Subcutaneous abdominal adipose tissue (tissue), 5 donors: ENCODE measurements at regions not wholly inside any gene's neighbourhood (a gene's known extent, or its start where the extent isn't known, plus 50 kb on each side); places are given as distances from the start of the nearest gene placed in this dataset.
A peak's percentile ranks its signal among the peaks of the same experiment; 100 is the strongest.

ENCODE experiments used
- H3K27ac ChIP-seq: one replicate; pipeline ENCODE4 v1.7.0; 2013; ENCODE audit warnings: low read depth, mild to moderate bottlenecking, inconsistent platforms, low read length, moderate library complexity
- H3K27me3 ChIP-seq, 5 donors: one replicate each; pipeline ENCODE4 v1.7.0; 2013; ENCODE audit warnings: low read length in 5 of 5, inconsistent platforms in 1 of 5; ENCODE audit not compliant: control insufficient read depth in 5 of 5, insufficient read depth in 4 of 5
- H3K36me3 ChIP-seq, 5 donors: one replicate each; pipeline ENCODE4 v1.7.0; 2013; ENCODE audit warnings: low read length in 5 of 5; ENCODE audit not compliant: control insufficient read depth in 5 of 5, insufficient read depth in 5 of 5
- H3K4me1 ChIP-seq, 5 donors: one replicate each; pipeline ENCODE4 v1.7.0; 2013; ENCODE audit warnings: low read length in 5 of 5, mild to moderate bottlenecking in 3 of 5, moderate library complexity in 1 of 5; ENCODE audit not compliant: control insufficient read depth in 5 of 5, insufficient read depth in 5 of 5
- H3K4me3 ChIP-seq, 5 donors: one replicate each; pipeline ENCODE4 v1.7.0; 2013; ENCODE audit warnings: low read length in 5 of 5, low read depth in 1 of 5
- H3K9ac ChIP-seq, 5 donors: one replicate each; pipeline ENCODE4 v1.7.0; 2013; ENCODE audit warnings: low read length in 5 of 5, mild to moderate bottlenecking in 4 of 5, moderate library complexity in 3 of 5
- H3K9me3 ChIP-seq, 5 donors: one replicate each; pipeline ENCODE4 v1.7.0; 2013; ENCODE audit warnings: low read length in 5 of 5; ENCODE audit not compliant: control insufficient read depth in 5 of 5
- donor health status: healthy.
- donor health status: healthy.
- donor health status: healthy.
- donor health status: healthy.
- donor health status: healthy.

DNA sequence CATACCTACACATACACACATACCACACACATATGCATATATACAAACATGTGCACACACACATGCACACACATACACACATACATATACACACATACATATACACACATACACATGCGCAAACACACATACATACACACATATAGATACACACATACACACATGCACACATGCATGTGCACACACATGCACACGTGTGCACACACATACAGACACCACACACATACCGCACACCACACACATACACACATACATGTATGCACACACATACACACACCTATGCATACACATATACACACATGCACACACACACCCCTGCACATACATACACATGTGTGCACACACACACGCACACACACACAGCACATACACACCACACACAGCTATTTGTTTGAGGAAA is 236.5 kb downstream of the WDR11 start:
- no peak overlapping the region for H3K9ac ChIP-seq
- H3K4me1 ChIP-seq: peaks cover 2 to 12% (median 9%) of the 10 kb centered on the region in 5 donors
- H3K27ac ChIP-seq: no peak overlapping the region
- peaks cover 0 to 3% (median 0%) of the 10 kb centered on the region in 5 donors for H3K9me3 ChIP-seq
- no peaks in the 10 kb centered on the region for H3K27me3 ChIP-seq
- no peak overlapping the region for H3K4me3 ChIP-seq
- no peaks in the 10 kb centered on the region for H3K36me3 ChIP-seq

DNA sequence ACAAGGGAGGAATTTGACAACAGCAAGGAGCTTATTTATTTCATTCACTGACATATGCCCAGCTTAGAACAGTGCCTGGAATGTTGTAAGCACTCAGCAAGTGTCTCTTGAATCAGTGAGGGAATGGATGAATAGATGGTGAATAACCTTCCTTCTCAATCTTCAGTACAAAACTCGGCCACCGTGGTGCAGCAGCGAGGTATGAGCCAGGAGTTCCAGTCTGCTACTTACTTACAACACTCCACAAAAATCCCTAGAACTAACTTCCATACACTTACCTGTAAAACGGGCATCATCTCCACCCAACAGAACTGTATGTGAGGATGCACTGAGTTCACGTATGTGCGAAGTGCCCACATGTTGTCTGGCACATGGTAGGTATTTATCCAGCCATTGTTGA is 237.4 kb downstream of the WDR11 start:
- Histone ChIP-seq H3K9ac (no peak overlapping the region), H3K9me3 (peaks cover 0 to 3% (median 0%) of the 10 kb centered on the region in 5 donors), H3K4me3 (no peak overlapping the region), H3K4me1 (peaks cover 2 to 14% (median 9%) of the 10 kb centered on the region in 5 donors), H3K36me3 (no peaks in the 10 kb centered on the region), H3K27me3 (no peaks in the 10 kb centered on the region), H3K27ac (no peak overlapping the region)

DNA sequence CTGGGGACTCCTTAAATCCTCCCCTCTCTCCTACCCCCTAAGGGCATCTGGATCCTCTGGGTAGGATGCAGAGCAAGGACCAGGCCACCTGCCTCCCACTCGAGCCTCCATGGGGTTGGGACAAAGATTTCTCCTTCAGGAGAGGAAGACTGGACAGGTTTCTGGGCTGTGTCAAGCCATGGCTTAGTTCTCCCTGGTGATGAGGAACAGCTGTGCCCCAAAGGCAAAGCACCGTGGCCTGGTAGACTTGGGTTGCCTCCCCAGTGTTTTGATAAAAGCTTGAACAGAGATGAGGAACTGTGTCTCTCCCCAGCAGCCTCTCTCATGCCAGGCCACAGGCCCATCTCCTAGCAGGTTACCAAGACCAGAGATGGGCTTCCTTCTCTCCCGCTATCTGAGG is 238.3 kb downstream of the WDR11 start:
- no peak overlapping the region for H3K4me3 ChIP-seq
- H3K36me3 ChIP-seq: no peaks in the 10 kb centered on the region
- H3K27ac ChIP-seq: no peak overlapping the region
- H3K27me3 ChIP-seq: no peaks in the 10 kb centered on the region
- no peak overlapping the region for H3K9ac ChIP-seq
- peaks cover 2 to 14% (median 9%) of the 10 kb centered on the region in 5 donors for H3K4me1 ChIP-seq
- peaks cover 0 to 3% (median 0%) of the 10 kb centered on the region in 5 donors for H3K9me3 ChIP-seq

DNA sequence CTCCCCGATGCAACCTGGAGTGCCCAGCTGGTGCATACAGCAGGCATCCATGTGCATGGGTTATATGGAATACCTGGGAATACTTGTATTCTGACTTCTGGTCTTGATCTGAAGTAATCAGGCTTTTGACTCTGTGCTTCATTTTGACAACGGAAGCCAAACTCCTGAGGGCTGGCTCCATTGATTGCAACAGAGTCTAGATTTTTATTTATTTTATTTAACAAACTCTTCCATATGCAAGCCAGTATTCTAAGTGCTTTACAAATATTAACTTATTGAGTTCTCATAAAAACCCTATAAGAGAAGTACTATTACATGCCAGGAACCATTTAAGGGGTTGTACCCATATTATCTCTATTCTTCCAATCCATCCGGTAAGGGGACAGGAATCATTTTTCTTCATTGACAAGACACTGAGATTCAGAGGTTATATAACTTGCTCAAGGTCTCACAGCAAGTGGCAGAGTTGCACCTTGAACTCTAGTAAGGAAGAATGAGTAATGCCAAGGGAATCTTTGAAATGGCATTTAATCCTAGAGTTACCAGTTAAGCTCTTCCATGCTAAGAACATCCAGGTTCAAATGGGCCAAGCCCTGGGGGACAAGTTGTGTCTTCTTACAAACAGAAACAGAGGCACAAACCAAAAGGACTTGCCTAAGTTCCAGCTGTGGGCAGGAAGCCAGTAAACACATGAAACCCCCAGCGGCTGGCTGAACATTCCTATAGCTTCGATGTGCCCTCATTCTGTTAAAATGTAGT is 241.0 kb downstream of the WDR11 start:
- peaks cover 2 to 21% (median 15%) of the 10 kb centered on the region in 5 donors for H3K4me1 ChIP-seq
- H3K9ac ChIP-seq: no peak overlapping the region
- peaks cover 0 to 8% (median 0%) of the 10 kb centered on the region in 5 donors for H3K9me3 ChIP-seq
- H3K4me3 ChIP-seq: no peak overlapping the region
- H3K27me3 ChIP-seq: no peaks in the 10 kb centered on the region
- H3K27ac ChIP-seq: peak overlapping the region; percentile 25
- H3K36me3 ChIP-seq: no peaks in the 10 kb centered on the region

DNA sequence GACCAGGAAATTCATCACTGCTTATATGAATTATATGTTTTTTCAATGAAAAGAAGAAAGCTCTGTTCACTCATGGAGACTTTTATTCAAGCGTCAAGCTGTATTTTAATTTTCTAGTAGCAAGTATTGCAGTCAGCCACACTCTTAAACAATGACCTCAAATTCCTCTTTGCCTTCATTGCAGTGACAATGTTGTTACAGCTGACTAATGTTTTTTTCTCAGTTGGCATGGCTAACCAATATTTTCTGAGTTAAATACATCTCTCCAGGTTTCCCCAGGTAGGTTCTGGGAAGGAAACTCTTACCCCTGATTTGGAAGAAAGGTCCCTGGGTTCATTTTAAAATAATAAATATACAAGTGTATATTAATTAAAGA is 241.5 kb downstream of the WDR11 start:
- Histone ChIP-seq H3K9ac (no peak overlapping the region), H3K4me1 (peaks cover 2 to 24% (median 17%) of the 10 kb centered on the region in 5 donors), H3K27ac (peak overlapping the region; percentile 25), H3K27me3 (no peaks in the 10 kb centered on the region), H3K4me3 (no peak overlapping the region), H3K36me3 (no peaks in the 10 kb centered on the region), H3K9me3 (peaks cover 0 to 8% (median 0%) of the 10 kb centered on the region in 5 donors)

DNA sequence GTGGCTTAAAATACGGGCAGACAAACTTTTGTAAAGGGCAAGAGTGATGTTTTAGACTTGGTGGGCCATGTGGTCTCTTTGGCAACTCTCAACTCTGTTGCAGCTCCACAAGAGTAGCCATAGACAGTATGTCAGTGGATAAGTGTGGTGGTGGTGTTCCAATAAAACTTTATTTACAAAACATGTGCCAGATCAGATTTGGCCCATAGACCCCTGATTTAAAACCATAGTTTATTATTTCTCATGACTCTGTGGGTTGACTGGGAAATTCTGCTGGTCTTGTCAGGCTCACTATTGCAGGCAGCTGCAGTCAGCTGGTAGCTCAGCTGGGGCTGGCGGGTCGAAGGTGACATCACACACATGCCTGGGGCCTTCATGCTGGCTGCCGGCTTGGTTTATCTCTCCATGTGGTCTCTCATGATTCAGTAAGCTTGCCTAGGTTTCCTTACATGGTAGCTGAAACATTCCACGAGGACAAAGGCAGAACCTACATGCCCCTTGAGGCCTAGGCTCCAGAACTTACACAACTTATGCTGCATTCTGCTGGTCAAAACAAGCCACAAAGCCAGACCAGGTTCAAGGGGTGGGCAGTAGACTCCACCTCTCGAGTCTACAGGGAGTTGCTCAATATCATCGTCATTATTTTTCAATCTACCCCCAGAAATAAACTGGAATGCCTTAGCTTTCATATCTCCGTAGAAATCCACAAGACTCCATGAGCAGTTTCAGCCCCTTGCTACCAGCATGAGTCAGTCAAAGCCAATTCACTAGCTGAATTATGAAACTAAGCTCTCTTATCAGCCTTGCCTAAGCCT is 245.7 kb downstream of the WDR11 start:
- Histone ChIP-seq H3K4me3 (peak overlapping the region in 1 of 5 donors; percentile 8), H3K27me3 (no peaks in the 10 kb centered on the region), H3K9ac (no peak overlapping the region), H3K9me3 (peaks cover 0 to 8% (median 0%) of the 10 kb centered on the region in 5 donors), H3K27ac (peak overlapping the region; percentile 28), H3K36me3 (no peaks in the 10 kb centered on the region), H3K4me1 (peaks cover under 1 to 20% (median 15%) of the 10 kb centered on the region in 5 donors)

DNA sequence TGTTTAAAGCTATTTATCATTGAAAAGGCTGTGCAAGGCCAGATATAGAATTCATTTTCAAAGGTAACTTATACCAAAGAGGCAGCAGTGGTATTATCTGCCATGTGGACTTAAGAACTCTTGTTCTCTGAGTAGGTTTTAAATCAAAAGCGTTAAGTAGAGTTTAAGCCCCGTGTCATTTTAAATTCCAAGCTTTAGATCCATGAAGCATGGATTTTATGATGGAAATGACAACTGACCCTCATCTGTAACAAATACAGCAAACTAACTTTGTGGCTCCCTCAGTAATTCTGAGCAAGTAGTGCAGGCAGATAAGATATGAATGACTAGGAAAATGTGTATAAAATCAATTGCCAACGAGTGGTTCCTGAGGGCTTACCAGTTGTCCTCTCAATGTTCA is 247.0 kb downstream of the WDR11 start:
- Histone ChIP-seq H3K27me3 (no peaks in the 10 kb centered on the region), H3K4me3 (no peak overlapping the region), H3K9me3 (peaks cover 0 to 8% (median 0%) of the 10 kb centered on the region in 5 donors), H3K27ac (no peak overlapping the region), H3K4me1 (peaks cover 0 to 10% (median 8%) of the 10 kb centered on the region in 5 donors), H3K9ac (no peak overlapping the region), H3K36me3 (no peaks in the 10 kb centered on the region)

DNA sequence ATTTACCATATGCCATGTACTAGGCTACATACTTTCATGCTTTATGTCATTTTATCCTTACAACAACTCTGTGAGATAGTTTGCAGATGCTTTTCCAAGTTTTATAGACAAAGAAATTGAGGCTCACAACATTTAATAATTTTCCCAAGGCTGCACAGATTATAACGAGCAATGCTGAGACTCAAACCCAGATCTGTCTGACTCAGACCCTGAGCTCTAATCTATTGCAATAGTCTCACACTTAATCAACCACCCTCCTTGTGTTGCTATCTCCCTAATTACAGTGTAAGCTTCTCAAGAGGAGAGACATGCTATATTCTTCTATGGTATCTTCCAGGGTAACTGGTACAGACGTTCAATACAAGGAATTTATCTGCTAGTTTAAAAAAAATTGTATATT is 247.6 kb downstream of the WDR11 start:
- Histone ChIP-seq H3K4me1 (peaks cover 0 to 10% (median 8%) of the 10 kb centered on the region in 5 donors), H3K36me3 (no peaks in the 10 kb centered on the region), H3K27me3 (no peaks in the 10 kb centered on the region), H3K9me3 (peaks cover 0 to 8% (median 0%) of the 10 kb centered on the region in 5 donors), H3K9ac (no peak overlapping the region), H3K27ac (no peak overlapping the region), H3K4me3 (no peak overlapping the region)

DNA sequence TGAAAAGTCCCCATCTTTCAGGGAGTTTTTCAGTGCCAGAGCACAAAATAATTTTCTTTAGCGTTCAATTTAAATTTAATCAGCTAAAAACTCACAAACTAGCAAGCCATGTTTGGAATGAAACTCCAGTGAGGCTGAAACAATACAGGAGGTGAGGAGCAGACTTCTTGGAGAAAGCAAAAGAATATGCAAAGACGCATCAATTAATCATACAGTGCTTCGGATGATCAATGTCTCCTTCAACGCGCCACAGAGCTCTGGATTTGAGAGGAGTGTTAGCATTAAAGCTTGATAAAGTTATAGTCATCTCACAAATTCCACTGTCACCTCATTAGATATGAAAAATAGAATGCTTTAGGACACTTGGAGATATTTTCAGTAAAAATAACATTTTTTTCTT is 248.0 kb downstream of the WDR11 start:
- Histone ChIP-seq H3K9ac (no peak overlapping the region), H3K27ac (no peak overlapping the region), H3K9me3 (peaks cover 0 to 8% (median 0%) of the 10 kb centered on the region in 5 donors), H3K4me3 (no peak overlapping the region), H3K36me3 (no peaks in the 10 kb centered on the region), H3K4me1 (peaks cover 0 to 10% (median 8%) of the 10 kb centered on the region in 5 donors), H3K27me3 (no peaks in the 10 kb centered on the region)

DNA sequence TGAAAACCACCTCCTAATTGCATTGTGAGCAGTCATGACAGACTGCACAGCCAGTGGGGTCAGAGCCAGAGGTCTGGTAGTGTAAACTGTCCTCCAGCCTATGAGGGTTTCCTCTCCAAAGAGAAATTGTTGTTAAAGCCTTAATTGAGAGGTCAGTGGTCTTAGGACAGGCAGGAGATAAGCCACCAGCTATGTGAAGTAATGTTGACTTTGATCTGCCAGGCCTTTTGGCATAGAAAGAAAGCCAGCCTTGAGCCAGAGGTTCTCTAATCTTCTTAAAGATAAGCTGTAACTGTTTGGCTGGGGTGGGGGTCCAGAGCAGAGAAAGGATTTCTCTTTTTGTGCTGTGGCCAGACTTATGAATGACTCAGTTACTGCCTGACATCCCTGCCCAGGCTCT is 248.4 kb downstream of the WDR11 start:
- Histone ChIP-seq H3K4me3 (no peak overlapping the region), H3K27ac (no peak overlapping the region), H3K36me3 (no peaks in the 10 kb centered on the region), H3K27me3 (no peaks in the 10 kb centered on the region), H3K9ac (no peak overlapping the region), H3K4me1 (peaks cover 0 to 10% (median 8%) of the 10 kb centered on the region in 5 donors), H3K9me3 (peaks cover 0 to 8% (median 0%) of the 10 kb centered on the region in 5 donors)
